HCT116 (cell line): ENCODE measurements at regions not wholly inside any gene's neighbourhood (a gene's known extent, or its start where the extent isn't known, plus 50 kb on each side); places are given as distances from the start of the nearest gene placed in this dataset.

Source experiments
- ATAC-seq: fragments of 200-7000 bp; cut with Tn5 transposase; 2 replicates; pipeline ENCODE4 v1.9.1; 2020; ENCODE audit warnings: mild to moderate bottlenecking, moderate library complexity
- BruUV-seq: library from RNA; stranded (reverse); fragments of 400-500 nt; replicated peaks from 2 replicates; lab custom pipeline; 2021; lab: Mats Ljungman, UMichigan
- CTCF ChIA-PET: fragments of 300-600 bp; sonication (Branson Sonifier 250); formaldehyde crosslinking; loops from one replicate; lab custom pipeline; 2021; ENCODE audit warnings: antibody characterized with exemption; lab: Charles Lee
- POLR2A ChIA-PET: fragments of 300-600, 350-600 bp; sonication (Branson Sonifier 250); formaldehyde crosslinking; loops from one replicate; lab custom pipeline; 2021; ENCODE audit warnings: antibody characterized with exemption; lab: Charles Lee
- RAD21 ChIA-PET, 2 experiments: fragments of 300-600 bp; sonication (Branson Sonifier 250); formaldehyde crosslinking; loops; one replicate each; lab custom pipeline; 2023; ENCODE audit warnings: low total read pairs in 2 of 2; ENCODE audit not compliant: uncharacterized antibody in 2 of 2, unreplicated experiment in 2 of 2, low non-redundant PET in 1 of 2; lab: Charles Lee
- DNase-seq: peaks from one replicate; pipeline ENCODE4 v3.0.0-alpha.2; 2010; ENCODE audit warnings: low read depth, low spot score
- H2AFZ ChIP-seq: fragments of 200-600 bp; shearing (Covaris generic), sonication (generic); 2 replicates; pipeline ENCODE4 v1.6.1; 2017; ENCODE audit warnings: low read depth, mixed run types, mixed read lengths, antibody characterized with exemption, low read length; ENCODE audit not compliant: poor library complexity, severe bottlenecking
- H3K27ac ChIP-seq: 2 replicates; pipeline ENCODE4 v1.5.1; 2012; ENCODE audit warnings: low read depth, low read length
- H3K27me3 ChIP-seq: fragments of 200-600 bp; sonication (generic); 2 replicates; pipeline ENCODE4 v1.6.1; 2016; ENCODE audit warnings: mixed run types, low read length, mixed read lengths; ENCODE audit not compliant: insufficient read depth
- H3K36me3 ChIP-seq, 2 experiments: fragments of 200-500 bp in 1 of 2; fragments of 200-600 bp in 1 of 2; sonication (Bioruptor generic) in 1 of 2; sonication (generic) in 1 of 2; 2 replicates each; pipeline versions ENCODE4 v1.5.1 to v1.6.1; 2014 to 2016; ENCODE audit warnings: low read length in 2 of 2, inconsistent platforms in 1 of 2, mixed read lengths in 1 of 2, mixed run types in 1 of 2; ENCODE audit not compliant: insufficient read depth in 2 of 2, control insufficient read depth in 1 of 2
- H3K4me1 ChIP-seq, 2 experiments: fragments of 200-600 bp in 1 of 2; sonication (generic) in 1 of 2; 2 replicates each; pipeline versions ENCODE4 v1.5.1 to v1.6.1; 2012 to 2017; ENCODE audit warnings: low read length in 2 of 2, inconsistent platforms in 1 of 2, mild to moderate bottlenecking in 1 of 2, mixed read lengths in 1 of 2, mixed run types in 1 of 2, moderate library complexity in 1 of 2; ENCODE audit not compliant: insufficient read depth in 2 of 2, control insufficient read depth in 1 of 2
- H3K4me2 ChIP-seq: fragments of 200-600 bp; sonication (generic); 2 replicates; pipeline ENCODE4 v1.6.1; 2017; ENCODE audit warnings: mixed run types, low read length, mixed read lengths
- H3K4me3 ChIP-seq, 2 experiments: fragments of 200-600 bp in 1 of 2; sonication (generic) in 1 of 2; replicated peaks in 1 of 2; 2 replicates each; pipeline ENCODE4 v1.5.1; 2011 to 2016; ENCODE audit warnings: low read length in 2 of 2, control low read depth in 1 of 2, low read depth in 1 of 2, mild to moderate bottlenecking in 1 of 2, mixed read lengths in 1 of 2, mixed run types in 1 of 2
- H3K79me2 ChIP-seq: fragments of 200-600 bp; sonication (generic); 2 replicates; pipeline ENCODE4 v1.6.1; 2017; ENCODE audit warnings: mild to moderate bottlenecking, mixed run types, low read length, moderate library complexity, mixed read lengths; ENCODE audit not compliant: insufficient read depth
- H3K9ac ChIP-seq: fragments of 200-600 bp; sonication (generic); 2 replicates; pipeline ENCODE4 v1.6.1; 2016; ENCODE audit warnings: low read length, mixed read lengths
- H3K9me2 ChIP-seq: fragments of 200-600 bp; sonication (generic), shearing (Covaris generic); 2 replicates; pipeline ENCODE4 v1.6.1; 2017; ENCODE audit warnings: mixed run types, mild to moderate bottlenecking, moderate library complexity; ENCODE audit not compliant: insufficient read depth
- H3K9me3 ChIP-seq, 2 experiments: fragments of 200-500 bp in 1 of 2; fragments of 200-600 bp in 1 of 2; sonication (Bioruptor generic) in 1 of 2; sonication (generic) in 1 of 2; 2 replicates each; pipeline ENCODE4 v1.6.1; 2014 to 2017; ENCODE audit warnings: low read length in 2 of 2, mixed read lengths in 2 of 2, inconsistent platforms in 1 of 2, low read depth in 1 of 2, mild to moderate bottlenecking in 1 of 2, mixed run types in 1 of 2, moderate library complexity in 1 of 2; ENCODE audit not compliant: control insufficient read depth in 1 of 2, insufficient read depth in 1 of 2
- H4K20me1 ChIP-seq: fragments of 200-600 bp; sonication (generic), shearing (Covaris generic); 2 replicates; pipeline ENCODE4 v1.6.1; 2017; ENCODE audit warnings: mixed run types, mild to moderate bottlenecking, moderate library complexity; ENCODE audit not compliant: insufficient read depth
- ATF3 ChIP-seq: IDR thresholded peaks from 2 replicates; pipeline ENCODE4 v1.6.1; 2012
- CEBPB ChIP-seq: IDR thresholded peaks from 2 replicates; pipeline ENCODE4 v1.6.1; 2012; ENCODE audit warnings: low read depth
- POLR2A ChIP-seq: IDR thresholded peaks from 2 replicates; pipeline ENCODE4 v1.7.0; 2011; ENCODE audit warnings: borderline replicate concordance; ENCODE audit not compliant: insufficient read depth, insufficient read length; ENCODE audit errors: extremely low read depth
- SP1 ChIP-seq: IDR thresholded peaks from 2 replicates; pipeline ENCODE4 v1.6.1; 2012; ENCODE audit warnings: low read depth
- ZFX ChIP-seq: fragments of 450-650 bp; IDR thresholded peaks from 2 replicates; pipeline ENCODE4 v1.6.1; 2017
- intact Hi-C: fragments of 100-400 bp; cut with micrococcal nuclease; formaldehyde crosslinking; loops from 2 replicates; pipeline ENCODE4 v1.10.0; 2022
- TF ChIP-seq, protein P1 (sequence below), 3 experiments: fragments of 200-600 bp in 1 of 3; sonication (generic) in 1 of 3; IDR thresholded peaks in 2 of 3; conservative IDR thresholded peaks in 1 of 3; 2 replicates each; pipeline ENCODE4 v1.5.1; 2012 to 2017; ENCODE audit warnings: low read depth in 2 of 3, low read length in 2 of 3, antibody characterized with exemption in 1 of 3, borderline replicate concordance in 1 of 3, control low read depth in 1 of 3, mild to moderate bottlenecking in 1 of 3, mixed read lengths in 1 of 3, mixed run types in 1 of 3, moderate library complexity in 1 of 3; ENCODE audit not compliant: insufficient read depth in 1 of 3

- TF ChIP-seq ATF3 (no peak), POLR2A (no peak), ZFX (no peak)
- TF ChIP-seq, protein P1, sequence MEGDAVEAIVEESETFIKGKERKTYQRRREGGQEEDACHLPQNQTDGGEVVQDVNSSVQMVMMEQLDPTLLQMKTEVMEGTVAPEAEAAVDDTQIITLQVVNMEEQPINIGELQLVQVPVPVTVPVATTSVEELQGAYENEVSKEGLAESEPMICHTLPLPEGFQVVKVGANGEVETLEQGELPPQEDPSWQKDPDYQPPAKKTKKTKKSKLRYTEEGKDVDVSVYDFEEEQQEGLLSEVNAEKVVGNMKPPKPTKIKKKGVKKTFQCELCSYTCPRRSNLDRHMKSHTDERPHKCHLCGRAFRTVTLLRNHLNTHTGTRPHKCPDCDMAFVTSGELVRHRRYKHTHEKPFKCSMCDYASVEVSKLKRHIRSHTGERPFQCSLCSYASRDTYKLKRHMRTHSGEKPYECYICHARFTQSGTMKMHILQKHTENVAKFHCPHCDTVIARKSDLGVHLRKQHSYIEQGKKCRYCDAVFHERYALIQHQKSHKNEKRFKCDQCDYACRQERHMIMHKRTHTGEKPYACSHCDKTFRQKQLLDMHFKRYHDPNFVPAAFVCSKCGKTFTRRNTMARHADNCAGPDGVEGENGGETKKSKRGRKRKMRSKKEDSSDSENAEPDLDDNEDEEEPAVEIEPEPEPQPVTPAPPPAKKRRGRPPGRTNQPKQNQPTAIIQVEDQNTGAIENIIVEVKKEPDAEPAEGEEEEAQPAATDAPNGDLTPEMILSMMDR (IDR thresholded peaks at IDR 0.05 in 2 of 3, conservative IDR thresholded peaks at IDR 0.05 in 1 of 3; ENCODE audit: borderline replicate concordance in 1 of 3, insufficient read depth in 1 of 3, low read depth in 2 of 3, low read length in 2 of 3), result no peak
Measured at GRCh38 chr6:137731960-137732616, 135.0 kb upstream of the TNFAIP3 start (continued).

GRCh38 chr6:137733372-137733771 is 133.7 kb upstream of the TNFAIP3 start:
- POLR2A ChIA-PET, result no interaction called here
- no peak for TF ChIP-seq CEBPB
- no peak for TF ChIP-seq SP1

More at GRCh38 chr6:137733372-137733771, 133.7 kb upstream of the TNFAIP3 start:
- Histone ChIP-seq H3K4me1 (peaks cover 0 to 14% of the 10 kb centered on the region in 2 experiments; a peak in 2 of 4 replicates), H2AFZ (no peak overlapping the region), H3K27ac (no peak overlapping the region), H3K36me3 (no peaks in the 10 kb centered on the region), H3K4me2 (no peak overlapping the region), H3K27me3 (no peaks in the 10 kb centered on the region), H3K4me3 (no peak overlapping the region), H4K20me1 (no peaks in the 10 kb centered on the region), H3K9me2 (no peaks in the 10 kb centered on the region), H3K9me3 (no peaks in the 10 kb centered on the region), H3K79me2 (no peaks in the 10 kb centered on the region), H3K9ac (no peak overlapping the region)
- DNase-seq, result no peak
- intact Hi-C loops, result no loop called here
- no TSS peak for BruUV-seq
- ChIA-PET CTCF (no interaction called here), RAD21 (no interaction called here)
- ATAC-seq, result no peak
